Medulla oblongata (tissue), 1 donor: ENCODE measurements at regions not wholly inside any gene's neighbourhood (a gene's known extent, or its start where the extent isn't known, plus 50 kb on each side); places are given as distances from the start of the nearest gene placed in this dataset.

Source experiments
- DNase-seq: peaks from one replicate; pipeline ENCODE4 v3.0.0-alpha.2; 2015; ENCODE audit errors: extremely low spot score

GRCh38 chr22:22395245-22395644, 113.3 kb downstream of the ZNF280B start:
- peak; percentile 29 for DNase-seq

GRCh38 chr22:22396741-22397291, 111.7 kb downstream of the ZNF280B start:
- DNase-seq = peak; percentile 28

- peak; percentile 82 for DNase-seq
These were observed 111.2 kb downstream of the ZNF280B start for GRCh38 chr22:22397292-22397870.

GRCh38 chr22:22397875-22398524, 110.5 kb downstream of the ZNF280B start:
- no peak for DNase-seq

- DNase-seq = no peak
These were observed 109.8 kb downstream of the ZNF280B start for GRCh38 chr22:22398530-22399327.

- DNase-seq = no peak
These were observed 108.4 kb downstream of the ZNF280B start for GRCh38 chr22:22400099-22400498.

- no peak for DNase-seq
These were observed 107.6 kb downstream of the ZNF280B start for GRCh38 chr22:22400964-22401363.

- no peak for DNase-seq
These were observed 107.2 kb downstream of the ZNF280B start for GRCh38 chr22:22401381-22401780.

GRCh38 chr22:22403306-22403705, 105.2 kb downstream of the ZNF280B start:
- DNase-seq = no peak

- DNase-seq = no peak
These were observed 104.8 kb downstream of the ZNF280B start for GRCh38 chr22:22403771-22404170.

- no peak for DNase-seq
These were observed 103.8 kb downstream of the ZNF280B start for GRCh38 chr22:22404598-22405284.

- no peak for DNase-seq
These were observed 102.0 kb downstream of the ZNF280B start for GRCh38 chr22:22406445-22407027.

GRCh38 chr22:22407061-22407460, 101.5 kb downstream of the ZNF280B start:
- no peak for DNase-seq

GRCh38 chr22:22408269-22408668, 100.3 kb downstream of the ZNF280B start:
- no peak for DNase-seq

- DNase-seq = peak; percentile 59
These were observed 99.5 kb downstream of the ZNF280B start for GRCh38 chr22:22408731-22409696.

- DNase-seq = peak; percentile 65
These were observed 98.4 kb downstream of the ZNF280B start for GRCh38 chr22:22410121-22410520.

GRCh38 chr22:22410677-22411076, 97.9 kb downstream of the ZNF280B start:
- no peak for DNase-seq

GRCh38 chr22:22414266-22414665, 94.3 kb downstream of the ZNF280B start:
- no peak for DNase-seq

GRCh38 chr22:22417495-22418162, 90.9 kb downstream of the ZNF280B start:
- no peak for DNase-seq

GRCh38 chr22:22418163-22418549, 90.4 kb downstream of the ZNF280B start:
- DNase-seq = no peak
